ENCODE measurements at regions not wholly inside any gene's neighbourhood (a gene's known extent, or its start where the extent isn't known, plus 50 kb on each side); places are given as distances from the start of the nearest gene placed in this dataset.

GRCh38 chr4:23390246-23390645 lies 499.6 kb downstream of the PPARGC1A start:
- no peaks in the 10 kb centered on the region for H3K36me3 ChIP-seq (replicated peaks in 1 of 2; ENCODE audit: control extremely low read depth in 1 of 2, control insufficient read depth in 1 of 2, extremely low read depth in 1 of 2, insufficient read depth in 2 of 2, low read length in 1 of 2)
- Mint-ChIP-seq H3K27me3 (no peaks in the 10 kb centered on the region), H3K4me3 (no peak overlapping the region), H3K27ac (no peak overlapping the region), H3K9me3 (ENCODE audit: insufficient read depth) (peaks cover 9% of the 10 kb centered on the region), H3K4me1 (no peaks in the 10 kb centered on the region)
- DNase-seq, result no peak
- CTCF ChIA-PET, result no interaction called here
- no peak overlapping the region for H3K27ac ChIP-seq (ENCODE audit: low read length in 2 of 2)
- no peaks in the 10 kb centered on the region for H3K27me3 ChIP-seq (replicated peaks in 1 of 4; ENCODE audit: control extremely low read depth in 1 of 4, control insufficient read depth in 3 of 4, insufficient read depth in 4 of 4, low read length in 3 of 4)
- TF ChIP-seq, protein P1, sequence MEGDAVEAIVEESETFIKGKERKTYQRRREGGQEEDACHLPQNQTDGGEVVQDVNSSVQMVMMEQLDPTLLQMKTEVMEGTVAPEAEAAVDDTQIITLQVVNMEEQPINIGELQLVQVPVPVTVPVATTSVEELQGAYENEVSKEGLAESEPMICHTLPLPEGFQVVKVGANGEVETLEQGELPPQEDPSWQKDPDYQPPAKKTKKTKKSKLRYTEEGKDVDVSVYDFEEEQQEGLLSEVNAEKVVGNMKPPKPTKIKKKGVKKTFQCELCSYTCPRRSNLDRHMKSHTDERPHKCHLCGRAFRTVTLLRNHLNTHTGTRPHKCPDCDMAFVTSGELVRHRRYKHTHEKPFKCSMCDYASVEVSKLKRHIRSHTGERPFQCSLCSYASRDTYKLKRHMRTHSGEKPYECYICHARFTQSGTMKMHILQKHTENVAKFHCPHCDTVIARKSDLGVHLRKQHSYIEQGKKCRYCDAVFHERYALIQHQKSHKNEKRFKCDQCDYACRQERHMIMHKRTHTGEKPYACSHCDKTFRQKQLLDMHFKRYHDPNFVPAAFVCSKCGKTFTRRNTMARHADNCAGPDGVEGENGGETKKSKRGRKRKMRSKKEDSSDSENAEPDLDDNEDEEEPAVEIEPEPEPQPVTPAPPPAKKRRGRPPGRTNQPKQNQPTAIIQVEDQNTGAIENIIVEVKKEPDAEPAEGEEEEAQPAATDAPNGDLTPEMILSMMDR (IDR thresholded peaks at IDR 0.05), result no peak
- no peak for TF ChIP-seq EZH2 (IDR thresholded peaks at IDR 0.05; ENCODE audit: borderline replicate concordance, insufficient read depth, low read depth, low read length, poor library complexity, severe bottlenecking)
- no CpG with 5 or more reads among the region's 3 CpGs for WGBS (ENCODE audit: insufficient coverage)
- no peak for ATAC-seq (ENCODE audit: low read depth)
- no peaks in the 10 kb centered on the region for H3K79me2 ChIP-seq (ENCODE audit: control insufficient read depth, insufficient read depth, low read length)
- H3K4me2 ChIP-seq (replicated peaks; ENCODE audit: low read depth, low read length, poor library complexity, severe bottlenecking), result no peak overlapping the region
- H2AFZ ChIP-seq (ENCODE audit: insufficient read depth, low read depth, low read length, poor library complexity, severe bottlenecking), result no peak overlapping the region
- H3K9ac ChIP-seq (ENCODE audit: low read length), result no peak overlapping the region
- H4K20me1 ChIP-seq (ENCODE audit: control insufficient read depth, insufficient read depth, low read length, poor library complexity, severe bottlenecking), result no peaks in the 10 kb centered on the region
- H3K4me1 ChIP-seq (ENCODE audit: control insufficient read depth in 2 of 2, insufficient read depth in 2 of 2, low read length in 2 of 2), result no peaks in the 10 kb centered on the region
- intact Hi-C loops (cut with micrococcal nuclease), result no loop called here
- H3K9me3 ChIP-seq (ENCODE audit: control extremely low read depth in 1 of 3, control insufficient read depth in 2 of 3, insufficient read depth in 1 of 3, low read length in 2 of 3), result peaks cover 0 to 3% (median 0%) of the 10 kb centered on the region in 3 donors
- POLR2A ChIA-PET, result no interaction called here
- H3K4me3 ChIP-seq (ENCODE audit: control extremely low read depth in 1 of 5, extremely low read depth in 1 of 5, insufficient read depth in 1 of 5, low read depth in 2 of 5, low read length in 4 of 5), result no peak overlapping the region

DNA sequence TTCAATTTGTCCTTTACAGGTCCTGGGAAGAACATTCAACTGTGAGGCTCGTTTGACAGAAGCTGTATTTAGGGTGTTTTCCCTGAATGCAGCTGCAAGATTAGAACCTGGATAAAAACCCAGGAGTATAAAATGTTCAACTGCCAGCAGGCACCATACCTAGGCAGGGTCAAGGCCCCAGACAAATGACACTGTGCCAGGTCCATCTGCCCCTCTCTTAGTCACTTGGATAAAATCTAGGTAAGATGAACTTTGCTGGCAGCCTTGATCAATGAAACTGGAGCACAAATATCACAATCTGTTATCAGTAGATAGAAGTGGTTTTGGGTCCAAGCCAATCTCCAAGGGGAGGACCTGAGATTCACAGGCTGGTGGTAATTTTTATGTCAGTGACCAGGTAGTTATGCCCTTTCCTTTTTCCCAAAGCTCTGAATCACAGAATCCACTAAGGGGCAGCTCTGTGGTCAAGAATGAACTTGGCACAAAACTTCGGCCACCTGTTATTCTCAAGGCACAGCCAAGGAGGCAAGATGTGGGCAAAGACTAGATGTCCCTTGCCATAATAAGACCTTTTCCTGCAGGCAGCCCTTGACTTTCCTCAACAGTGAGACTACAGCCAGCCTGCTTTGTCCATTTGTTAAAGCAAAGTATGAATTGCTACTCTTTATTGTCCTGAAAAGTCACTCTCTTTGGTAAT lies 501.0 kb downstream of the PPARGC1A start:
- H3K4me3 Mint-ChIP-seq, result no peak overlapping the region
- Histone ChIP-seq H3K4me1 (ENCODE audit: control insufficient read depth in 2 of 2, insufficient read depth in 2 of 2, low read length in 2 of 2) (no peaks in the 10 kb centered on the region), H3K27me3 (replicated peaks in 1 of 4; ENCODE audit: control extremely low read depth in 1 of 4, control insufficient read depth in 3 of 4, insufficient read depth in 4 of 4, low read length in 3 of 4) (no peaks in the 10 kb centered on the region), H3K79me2 (ENCODE audit: control insufficient read depth, insufficient read depth, low read length) (no peaks in the 10 kb centered on the region), H3K4me3 (ENCODE audit: control extremely low read depth in 1 of 5, extremely low read depth in 1 of 5, insufficient read depth in 1 of 5, low read depth in 2 of 5, low read length in 4 of 5) (no peak overlapping the region), H3K9me3 (ENCODE audit: control extremely low read depth in 1 of 3, control insufficient read depth in 2 of 3, insufficient read depth in 1 of 3, low read length in 2 of 3) (peaks cover 0 to 3% (median 0%) of the 10 kb centered on the region in 3 donors), H2AFZ (ENCODE audit: insufficient read depth, low read depth, low read length, poor library complexity, severe bottlenecking) (no peak overlapping the region), H3K36me3 (replicated peaks in 1 of 2; ENCODE audit: control extremely low read depth in 1 of 2, control insufficient read depth in 1 of 2, extremely low read depth in 1 of 2, insufficient read depth in 2 of 2, low read length in 1 of 2) (no peaks in the 10 kb centered on the region), H4K20me1 (ENCODE audit: control insufficient read depth, insufficient read depth, low read length, poor library complexity, severe bottlenecking) (no peaks in the 10 kb centered on the region), H3K9ac (ENCODE audit: low read length) (no peak overlapping the region), H3K27ac (ENCODE audit: low read length in 2 of 2) (no peak overlapping the region), H3K4me2 (replicated peaks; ENCODE audit: low read depth, low read length, poor library complexity, severe bottlenecking) (no peak overlapping the region)
- no peak overlapping the region for H3K27ac Mint-ChIP-seq
- ATAC-seq (ENCODE audit: low read depth) (no peak), DNase-seq (no peak)
- no peaks in the 10 kb centered on the region for H3K27me3 Mint-ChIP-seq
- 68% methylated on average over 2 of the region's 2 CpGs for WGBS (ENCODE audit: insufficient coverage)
- CTCF ChIA-PET, result no interaction called here
- POLR2A ChIA-PET, result no interaction called here
- TF ChIP-seq, protein P1 (IDR thresholded peaks at IDR 0.05), result no peak
- TF ChIP-seq EZH2 (IDR thresholded peaks at IDR 0.05; ENCODE audit: borderline replicate concordance, insufficient read depth, low read depth, low read length, poor library complexity, severe bottlenecking), result no peak
- peaks cover 4% of the 10 kb centered on the region for H3K9me3 Mint-ChIP-seq (ENCODE audit: insufficient read depth)
- intact Hi-C loops (cut with micrococcal nuclease), result no loop called here
- H3K4me1 Mint-ChIP-seq, result no peaks in the 10 kb centered on the region
